IMR-90 (cell line): ENCODE measurements at regions not wholly inside any gene's neighbourhood (a gene's known extent, or its start where the extent isn't known, plus 50 kb on each side); places are given as distances from the start of the nearest gene placed in this dataset.
"Not testable (repeated sequence)": the region's sequence is repeated elsewhere in the genome, so short reads cannot be mapped to it uniquely, and the experiment has no call there.

Source experiments
- ATAC-seq: fragments of 200-7000 bp; cut with Tn5 transposase; 2 replicates; pipeline ENCODE4 v1.9.1; 2020; ENCODE audit warnings: low read depth, mild to moderate bottlenecking, moderate library complexity
- BruUV-seq: library from RNA; stranded (reverse); fragments of 400-500 nt; replicated peaks from 2 replicates; lab custom pipeline; 2021; lab: Mats Ljungman, UMichigan
- CTCF ChIA-PET: fragments of 300-600 bp; formaldehyde crosslinking; extraction: SDS; loops from one replicate; lab custom pipeline; 2021; ENCODE audit warnings: antibody characterized with exemption; lab: Yijun Ruan, JAX
- POLR2A ChIA-PET: fragments of 300-600 bp; sonication (Branson Sonifier 250); formaldehyde crosslinking; loops from one replicate; lab custom pipeline; 2022; ENCODE audit warnings: antibody characterized with exemption; ENCODE audit not compliant: unreplicated experiment; lab: Charles Lee
- DNase-seq: peaks from one replicate; pipeline ENCODE4 v3.0.0; 2013
- H2AFZ ChIP-seq: replicated peaks from 2 replicates; pipeline ENCODE3; 2013; ENCODE audit warnings: low read length, mild to moderate bottlenecking; ENCODE audit not compliant: poor library complexity
- H2AK5ac ChIP-seq: 2 replicates; pipeline ENCODE4 v1.6.1; 2013; ENCODE audit warnings: low read depth, low read length, inconsistent platforms
- H2AK9ac ChIP-seq: replicated peaks from 2 replicates; pipeline ENCODE3; 2013; ENCODE audit warnings: mild to moderate bottlenecking, low read depth, low read length, moderate library complexity; ENCODE audit not compliant: poor library complexity
- H2BK120ac ChIP-seq: 2 replicates; pipeline ENCODE4 v1.6.1; 2013; ENCODE audit warnings: low read depth, low read length, inconsistent platforms
- H2BK15ac ChIP-seq: 3 replicates; pipeline ENCODE4 v1.6.1; 2013; ENCODE audit warnings: low read depth, low read length, inconsistent platforms
- H2BK20ac ChIP-seq: 2 replicates; pipeline ENCODE4 v1.6.1; 2013; ENCODE audit warnings: low read depth, mild to moderate bottlenecking, inconsistent platforms, low read length, moderate library complexity
- H2BK5ac ChIP-seq: 2 replicates; pipeline ENCODE4 v1.6.1; 2013; ENCODE audit warnings: mild to moderate bottlenecking, low read depth, low read length, inconsistent platforms; ENCODE audit not compliant: poor library complexity, severe bottlenecking
- H3K14ac ChIP-seq: replicated peaks from 2 replicates; pipeline ENCODE4 v1.6.1; 2013; ENCODE audit warnings: low read depth, low read length, inconsistent platforms
- H3K18ac ChIP-seq: 2 replicates; pipeline ENCODE4 v1.6.1; 2013; ENCODE audit warnings: low read depth, low read length, control low read depth
- H3K23ac ChIP-seq: 2 replicates; pipeline ENCODE4 v1.6.1; 2013; ENCODE audit warnings: low read depth, low read length, inconsistent platforms
- H3K27ac ChIP-seq: 2 replicates; pipeline ENCODE4 v1.5.1; 2013; ENCODE audit warnings: mild to moderate bottlenecking, control low read depth, low read length; ENCODE audit not compliant: insufficient read depth
- H3K27me3 ChIP-seq: 2 replicates; pipeline ENCODE4 v1.6.1; 2013; ENCODE audit warnings: low read length; ENCODE audit not compliant: control insufficient read depth, insufficient read depth
- H3K36me3 ChIP-seq: 2 replicates; pipeline ENCODE4 v1.6.1; 2013; ENCODE audit warnings: low read length, mixed read lengths; ENCODE audit not compliant: control insufficient read depth, insufficient read depth
- H3K4ac ChIP-seq: 2 replicates; pipeline ENCODE4 v1.6.1; 2013; ENCODE audit warnings: low read depth, low read length, inconsistent platforms
- H3K4me1 ChIP-seq: 2 replicates; pipeline ENCODE4 v1.6.1; 2013; ENCODE audit warnings: low read length, mixed read lengths; ENCODE audit not compliant: control insufficient read depth, insufficient read depth
- H3K4me2 ChIP-seq: 2 replicates; pipeline ENCODE4 v1.6.1; 2013; ENCODE audit warnings: low read depth, mild to moderate bottlenecking, control low read depth, low read length, moderate library complexity
- H3K4me3 ChIP-seq: 2 replicates; pipeline ENCODE4 v1.5.1; 2013; ENCODE audit warnings: low read depth, mild to moderate bottlenecking, control low read depth, low read length, moderate library complexity; ENCODE audit not compliant: insufficient read depth
- H3K56ac ChIP-seq: 2 replicates; pipeline ENCODE4 v1.6.1; 2013; ENCODE audit warnings: low read length, inconsistent platforms; ENCODE audit not compliant: insufficient read depth; ENCODE audit errors: extremely low read depth
- H3K79me1 ChIP-seq, 2 experiments: 2 replicates each; pipeline ENCODE4 v1.6.1; 2013; ENCODE audit warnings: low read length in 2 of 2, inconsistent platforms in 1 of 2, low read depth in 1 of 2
- H3K9ac ChIP-seq: 2 replicates; pipeline ENCODE4 v1.6.1; 2013; ENCODE audit warnings: low read depth, low read length, control low read depth
- H3K9me1 ChIP-seq: 2 replicates; pipeline ENCODE4 v1.6.1; 2013; ENCODE audit warnings: low read length, inconsistent platforms; ENCODE audit not compliant: insufficient read depth
- H3K9me3 ChIP-seq: 2 replicates; pipeline ENCODE4 v1.6.1; 2013; ENCODE audit warnings: low read length; ENCODE audit not compliant: control insufficient read depth, insufficient read depth
- H4K20me1 ChIP-seq: 2 replicates; pipeline ENCODE4 v1.6.1; 2013; ENCODE audit warnings: low read length, inconsistent platforms; ENCODE audit not compliant: insufficient read depth
- H4K5ac ChIP-seq: 2 replicates; pipeline ENCODE4 v1.6.1; 2013; ENCODE audit warnings: mild to moderate bottlenecking, low read depth, low read length, control low read depth
- H4K8ac ChIP-seq, 2 experiments: 2 replicates each; pipeline ENCODE4 v1.6.1; 2013; ENCODE audit warnings: low read depth in 2 of 2, low read length in 2 of 2, control low read depth in 1 of 2, inconsistent platforms in 1 of 2
- H4K91ac ChIP-seq: 2 replicates; pipeline ENCODE4 v1.6.1; 2013; ENCODE audit warnings: low read depth, low read length, inconsistent platforms; ENCODE audit not compliant: insufficient read depth
- WGBS, 2 experiments: methylation state at CpG; one replicate each; pipeline versions ENCODE4 v1.1.5 to v1.1.7; 2013; ENCODE audit warnings: missing lambda C conversion rate in 2 of 2; ENCODE audit not compliant: insufficient read length in 1 of 2; ENCODE audit errors: extremely low coverage in 2 of 2; 5-methylcytosine and 5-hydroxymethylcytosine counted together
- dilution Hi-C: fragments of 300-500 bp; cut with HindIII; formaldehyde crosslinking; loops from one replicate; pipeline ENCODE4 v1.14.3; 2018; ENCODE audit warnings: low sequenced_read_pairs; ENCODE audit not compliant: unreplicated experiment
- in situ Hi-C: fragments of 300-500 bp; cut with MboI; formaldehyde crosslinking; loops from 3 replicates; pipeline ENCODE4 v1.14.3; 2019; ENCODE audit warnings: low sequenced_read_pairs, inconsistent platforms, mixed read lengths
- intact Hi-C: fragments of 100-400 bp; cut with micrococcal nuclease; formaldehyde crosslinking; loops from 2 replicates; pipeline ENCODE4 v1.10.0; 2022

DNA sequence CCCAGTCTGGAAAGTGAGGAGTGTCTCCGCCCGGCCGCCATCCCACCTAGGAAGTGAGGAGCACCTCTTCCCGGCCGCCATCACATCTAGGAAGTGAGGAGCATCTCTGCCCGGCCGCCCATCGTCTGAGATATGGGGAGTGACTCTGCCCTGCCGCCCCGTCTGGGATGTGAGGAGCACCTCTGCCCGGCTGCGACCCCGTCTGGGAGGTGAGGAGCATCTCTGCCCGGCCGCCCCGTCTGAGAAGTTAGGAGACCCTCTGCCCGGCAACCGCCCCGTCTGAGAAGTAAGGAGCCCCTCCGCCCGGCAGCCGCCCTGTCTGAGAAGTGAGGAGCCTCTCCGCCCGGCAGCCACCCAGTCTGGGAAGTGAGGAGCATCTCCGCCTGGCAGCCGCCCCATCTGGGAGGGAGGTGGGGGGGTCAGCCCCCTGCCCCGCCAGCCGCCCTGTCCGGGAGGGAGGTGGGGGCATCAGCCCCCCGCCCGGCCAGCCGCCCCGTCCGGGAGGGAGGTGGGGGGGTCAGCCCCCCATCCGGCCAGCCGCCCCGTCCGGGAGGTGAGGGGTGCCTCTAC is 671.8 kb upstream of the IMPG1 start:
- H2BK20ac ChIP-seq, H3K9me3 ChIP-seq, H3K9me1 ChIP-seq, H2AK9ac ChIP-seq, H3K4me1 ChIP-seq, H3K4ac ChIP-seq, dilution Hi-C loops, H2AFZ ChIP-seq, H3K56ac ChIP-seq, H4K20me1 ChIP-seq, H3K23ac ChIP-seq, H3K4me3 ChIP-seq, H3K18ac ChIP-seq, H3K36me3 ChIP-seq, H4K8ac ChIP-seq, CTCF ChIA-PET, ATAC-seq, H3K27ac ChIP-seq, H3K9ac ChIP-seq, H4K91ac ChIP-seq, H3K4me2 ChIP-seq, in situ Hi-C loops, POLR2A ChIA-PET, intact Hi-C loops, H2BK15ac ChIP-seq, H2BK5ac ChIP-seq, H4K5ac ChIP-seq, H3K27me3 ChIP-seq, BruUV-seq, DNase-seq, H3K14ac ChIP-seq, H2BK120ac ChIP-seq, H3K79me1 ChIP-seq, H2AK5ac ChIP-seq: not testable (repeated sequence)
- no CpG with 5 or more reads among the region's 38 CpGs for WGBS, 2 experiments
